GM18502 (cell line): ENCODE measurements at regions not wholly inside any gene's neighbourhood (a gene's known extent, or its start where the extent isn't known, plus 50 kb on each side); places are given as distances from the start of the nearest gene placed in this dataset.

Source experiments
- ATAC-seq: cut with Tn5 transposase; IDR thresholded peaks from one replicate; pipeline ENCODE4 v1.9.1; 2021; ENCODE audit warnings: mild to moderate bottlenecking; ENCODE audit not compliant: unreplicated experiment, poor library complexity

- ATAC-seq: no peak
Measured at GRCh38 chr6:21455071-21455470, 138.5 kb upstream of the SOX4 start.

- no peak for ATAC-seq
Measured at GRCh38 chr6:21457647-21458046, 135.9 kb upstream of the SOX4 start.

- no peak for ATAC-seq
Measured at GRCh38 chr6:21459641-21460040, 133.9 kb upstream of the SOX4 start.

- ATAC-seq: no peak
Measured at GRCh38 chr6:21461844-21462518, 131.6 kb upstream of the SOX4 start.

- no peak for ATAC-seq
Measured at GRCh38 chr6:21462519-21462852, 131.1 kb upstream of the SOX4 start.

GRCh38 chr6:21467091-21467490 is 126.5 kb upstream of the SOX4 start:
- ATAC-seq: no peak

- ATAC-seq: no peak
Measured at GRCh38 chr6:21468461-21468860, 125.1 kb upstream of the SOX4 start.

GRCh38 chr6:21469213-21469612 is 124.3 kb upstream of the SOX4 start:
- no peak for ATAC-seq

- ATAC-seq: no peak
Measured at GRCh38 chr6:21476112-21476511, 117.4 kb upstream of the SOX4 start.

GRCh38 chr6:21478411-21478810 is 115.1 kb upstream of the SOX4 start:
- ATAC-seq: no peak

GRCh38 chr6:21478883-21479539 is 114.5 kb upstream of the SOX4 start:
- ATAC-seq: no peak

- ATAC-seq: no peak
Measured at GRCh38 chr6:21486115-21486514, 107.4 kb upstream of the SOX4 start.

- no peak for ATAC-seq
Measured at GRCh38 chr6:21489826-21490225, 103.7 kb upstream of the SOX4 start.

GRCh38 chr6:21491955-21492354 is 101.6 kb upstream of the SOX4 start:
- ATAC-seq: no peak

GRCh38 chr6:21494505-21494904 is 99.0 kb upstream of the SOX4 start:
- no peak for ATAC-seq

GRCh38 chr6:21496196-21496595 is 97.4 kb upstream of the SOX4 start:
- ATAC-seq: no peak

- ATAC-seq: no peak
Measured at GRCh38 chr6:21496706-21497105, 96.8 kb upstream of the SOX4 start.

GRCh38 chr6:21500314-21501020 is 93.1 kb upstream of the SOX4 start:
- no peak for ATAC-seq

- ATAC-seq: no peak
Measured at GRCh38 chr6:21501021-21501354, 92.6 kb upstream of the SOX4 start.

- no peak for ATAC-seq
Measured at GRCh38 chr6:21501815-21502214, 91.7 kb upstream of the SOX4 start.

- no peak for ATAC-seq
Measured at GRCh38 chr6:21502682-21503081, 90.9 kb upstream of the SOX4 start.

- no peak for ATAC-seq
Measured at GRCh38 chr6:21504790-21505189, 88.8 kb upstream of the SOX4 start.
